ENCODE measurements at regions not wholly inside any gene's neighbourhood (a gene's known extent, or its start where the extent isn't known, plus 50 kb on each side); places are given as distances from the start of the nearest gene placed in this dataset.

- no peak for ATAC-seq
- H3K4me3 Mint-ChIP-seq: no peak overlapping the region
- DNase-seq: no peak
Measured at GRCh38 chr17:55567240-55568214, 56.3 kb upstream of the SMIM36 start.

GRCh38 chr17:55564081-55564480, 52.8 kb upstream of the SMIM36 start:
- no peak overlapping the region for H3K4me3 Mint-ChIP-seq
- peaks cover 6% of the 10 kb centered on the region for H3K27me3 Mint-ChIP-seq
- H3K4me1 Mint-ChIP-seq (ENCODE audit: low read depth): no peaks in the 10 kb centered on the region
- DNase-seq: no peak
- ChIA-PET CTCF (no interaction called here), POLR2A (no interaction called here)
- intact Hi-C loops (cut with micrococcal nuclease): no loop called here
- no peak for TF ChIP-seq CTCF (IDR thresholded peaks at IDR 0.05)
- no peaks in the 10 kb centered on the region for H3K36me3 Mint-ChIP-seq (ENCODE audit: low read depth)
- no peak overlapping the region for H3K27ac Mint-ChIP-seq
- H3K9me3 Mint-ChIP-seq: no peaks in the 10 kb centered on the region
- ATAC-seq: no peak

More at GRCh38 chr17:55567240-55568214, 56.3 kb upstream of the SMIM36 start:
- Mint-ChIP-seq H3K27me3 (peaks cover 4% of the 10 kb centered on the region), H3K36me3 (ENCODE audit: low read depth) (no peaks in the 10 kb centered on the region), H3K27ac (no peak overlapping the region), H3K4me1 (ENCODE audit: low read depth) (no peaks in the 10 kb centered on the region), H3K9me3 (no peaks in the 10 kb centered on the region)
- intact Hi-C loops (cut with micrococcal nuclease): no loop called here
- ChIA-PET CTCF (no interaction called here), POLR2A (no interaction called here)
- TF ChIP-seq CTCF (IDR thresholded peaks at IDR 0.05): no peak

- peaks cover 11% of the 10 kb centered on the region for H3K27me3 Mint-ChIP-seq
- H3K9me3 Mint-ChIP-seq: no peaks in the 10 kb centered on the region
- DNase-seq: no peak
- intact Hi-C loops (cut with micrococcal nuclease): no loop called here
- CTCF ChIA-PET: no interaction called here
- no peak for TF ChIP-seq CTCF (IDR thresholded peaks at IDR 0.05)
- no peaks in the 10 kb centered on the region for H3K36me3 Mint-ChIP-seq (ENCODE audit: low read depth)
- no peak for ATAC-seq
- H3K27ac Mint-ChIP-seq: no peak overlapping the region
- POLR2A ChIA-PET: no interaction called here
- no peaks in the 10 kb centered on the region for H3K4me1 Mint-ChIP-seq (ENCODE audit: low read depth)
- no peak overlapping the region for H3K4me3 Mint-ChIP-seq
Measured at GRCh38 chr17:55563363-55563762, 52.1 kb upstream of the SMIM36 start.

- no peak for ATAC-seq
- peaks cover 13% of the 10 kb centered on the region for H3K27me3 Mint-ChIP-seq
- CTCF ChIA-PET: interaction anchor here (0.9 to 1.3 kb wide), 2 partner anchors 40 to 208 kb away, joined by 3 to 4 read pairs; no protein-coding TSS in a partner anchor
- TF ChIP-seq CTCF (IDR thresholded peaks at IDR 0.05): no peak
- H3K4me3 Mint-ChIP-seq: no peak overlapping the region
- DNase-seq: no peak
- H3K9me3 Mint-ChIP-seq: no peaks in the 10 kb centered on the region
- no peaks in the 10 kb centered on the region for H3K36me3 Mint-ChIP-seq (ENCODE audit: low read depth)
- POLR2A ChIA-PET: no interaction called here
- no peaks in the 10 kb centered on the region for H3K4me1 Mint-ChIP-seq (ENCODE audit: low read depth)
- intact Hi-C loops (cut with micrococcal nuclease): no loop called here
- H3K27ac Mint-ChIP-seq: no peak overlapping the region
Measured at GRCh38 chr17:55561973-55562495, 50.8 kb upstream of the SMIM36 start.

GRCh38 chr17:55561316-55561972, 50.2 kb upstream of the SMIM36 start:
- ChIA-PET CTCF (interaction anchor here (0.9 to 1.3 kb wide), 2 partner anchors 40 to 209 kb away, joined by 3 to 4 read pairs; no protein-coding TSS in a partner anchor), POLR2A (no interaction called here)
- no peak for ATAC-seq
- Mint-ChIP-seq H3K4me3 (no peak overlapping the region), H3K4me1 (ENCODE audit: low read depth) (no peaks in the 10 kb centered on the region), H3K9me3 (no peaks in the 10 kb centered on the region), H3K27me3 (peaks cover 13% of the 10 kb centered on the region), H3K27ac (no peak overlapping the region), H3K36me3 (ENCODE audit: low read depth) (no peaks in the 10 kb centered on the region)
- intact Hi-C loops (cut with micrococcal nuclease): no loop called here
- no peak for DNase-seq
- TF ChIP-seq CTCF (IDR thresholded peaks at IDR 0.05): no peak

All from activated CD8-positive, alpha-beta T cell treated with anti-CD3 and anti-CD28 coated beads for 36 hours (primary cell).